Mesendoderm (in vitro differentiated cells): ENCODE measurements at regions not wholly inside any gene's neighbourhood (a gene's known extent, or its start where the extent isn't known, plus 50 kb on each side); places are given as distances from the start of the nearest gene placed in this dataset.

ENCODE experiments used
- DNase-seq: peaks from one replicate; pipeline ENCODE4 v3.0.0; 2013
- H2AK5ac ChIP-seq: 2 replicates; pipeline ENCODE4 v1.6.1; 2013; ENCODE audit warnings: low read length, inconsistent platforms
- H2BK120ac ChIP-seq: 2 replicates; pipeline ENCODE4 v1.6.1; 2013; ENCODE audit warnings: low read depth, mild to moderate bottlenecking, low read length, moderate library complexity, mixed read lengths
- H2BK15ac ChIP-seq: replicated peaks from 2 replicates; pipeline ENCODE4 v1.6.1; 2013; ENCODE audit warnings: low read depth, mild to moderate bottlenecking, moderate library complexity
- H2BK5ac ChIP-seq: 2 replicates; pipeline ENCODE4 v1.6.1; 2013; ENCODE audit warnings: low read length, inconsistent platforms
- H3K18ac ChIP-seq: 2 replicates; pipeline ENCODE4 v1.6.1; 2013; ENCODE audit warnings: mild to moderate bottlenecking, low read length, mixed read lengths
- H3K23ac ChIP-seq: one replicate; pipeline ENCODE4 v1.6.1; 2013; ENCODE audit warnings: low read length
- H3K27ac ChIP-seq: 2 replicates; pipeline ENCODE4 v1.5.1; 2013; ENCODE audit warnings: low read depth, mild to moderate bottlenecking, inconsistent platforms, low read length, moderate library complexity
- H3K27me3 ChIP-seq: 2 replicates; pipeline ENCODE4 v1.6.1; 2013; ENCODE audit warnings: low read length, control low read depth, mild to moderate bottlenecking, inconsistent platforms; ENCODE audit not compliant: insufficient read depth, poor library complexity
- H3K36me3 ChIP-seq: 2 replicates; pipeline ENCODE4 v1.6.1; 2013; ENCODE audit warnings: low read length, inconsistent platforms; ENCODE audit not compliant: control insufficient read depth, insufficient read depth
- H3K4ac ChIP-seq: one replicate; pipeline ENCODE4 v1.6.1; 2013; ENCODE audit warnings: low read depth, mild to moderate bottlenecking, low read length, moderate library complexity
- H3K4me1 ChIP-seq: 2 replicates; pipeline ENCODE4 v1.6.1; 2013; ENCODE audit warnings: low read depth, low read length, inconsistent platforms; ENCODE audit not compliant: control insufficient read depth
- H3K4me2 ChIP-seq: 2 replicates; pipeline ENCODE4 v1.6.1; 2013; ENCODE audit warnings: low read length
- H3K4me3 ChIP-seq: 2 replicates; pipeline ENCODE4 v1.5.1; 2013; ENCODE audit warnings: mild to moderate bottlenecking, low read length
- H3K56ac ChIP-seq: one replicate; pipeline ENCODE4 v1.6.1; 2013; ENCODE audit warnings: low read length
- H3K79me1 ChIP-seq: 2 replicates; pipeline ENCODE4 v1.6.1; 2013; ENCODE audit warnings: low read length, inconsistent platforms
- H3K79me2 ChIP-seq: 2 replicates; pipeline ENCODE4 v1.6.1; 2013; ENCODE audit warnings: mild to moderate bottlenecking, low read length; ENCODE audit not compliant: control insufficient read depth, insufficient read depth
- H3K9ac ChIP-seq: 2 replicates; pipeline ENCODE4 v1.6.1; 2013; ENCODE audit warnings: low read length, inconsistent platforms
- H4K5ac ChIP-seq: one replicate; pipeline ENCODE4 v1.6.1; 2013; ENCODE audit warnings: low read length
- H4K8ac ChIP-seq: one replicate; pipeline ENCODE4 v1.6.1; 2013; ENCODE audit warnings: low read depth, mild to moderate bottlenecking, control low read depth, low read length, moderate library complexity
- WGBS: extraction: QIAGEN DNeasy Blood & Tissue Kit; methylation state at CpG from one replicate; pipeline ENCODE4 v1.1.7; 2013; ENCODE audit warnings: low lambda C conversion rate, missing lambda C conversion rate; ENCODE audit not compliant: insufficient coverage; ENCODE audit errors: extremely low coverage; 5-methylcytosine and 5-hydroxymethylcytosine counted together

DNA sequence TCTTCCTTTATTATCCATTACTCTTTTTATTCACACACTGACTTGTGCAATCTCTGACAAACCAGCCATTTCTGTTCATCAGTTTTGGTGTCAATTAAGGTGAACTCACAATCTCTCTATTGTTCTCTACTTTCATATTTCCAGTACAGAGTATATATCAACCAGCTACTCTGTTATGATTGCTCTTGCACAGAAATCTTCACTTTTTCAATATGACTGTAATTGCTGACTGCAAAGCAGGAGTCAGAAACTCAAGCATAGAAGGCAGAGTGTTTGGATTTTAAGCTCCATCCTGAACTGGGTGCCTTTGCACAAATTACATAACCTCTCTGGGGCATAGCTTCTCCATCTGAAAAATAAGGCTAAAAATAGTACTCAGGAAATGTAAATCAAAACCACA lies 1042.0 kb downstream of the GRM8 start:
- H3K79me2 ChIP-seq: no peaks in the 10 kb centered on the region
- no peak overlapping the region for H3K23ac ChIP-seq
- no peaks in the 10 kb centered on the region for H3K4me1 ChIP-seq
- H2AK5ac ChIP-seq: no peak overlapping the region
- H4K5ac ChIP-seq: no peak overlapping the region
- H4K8ac ChIP-seq: no peak overlapping the region
- no peak overlapping the region for H3K56ac ChIP-seq
- no peak overlapping the region for H3K4ac ChIP-seq
- H3K9ac ChIP-seq: no peak overlapping the region
- H2BK120ac ChIP-seq: no peak overlapping the region
- H3K27ac ChIP-seq: no peak overlapping the region
- H3K18ac ChIP-seq: no peak overlapping the region
- H3K27me3 ChIP-seq: no peaks in the 10 kb centered on the region
- no peaks in the 10 kb centered on the region for H3K36me3 ChIP-seq
- H3K4me3 ChIP-seq: no peak overlapping the region
- H3K79me1 ChIP-seq: no peaks in the 10 kb centered on the region
- no peak for DNase-seq
- H3K4me2 ChIP-seq: no peak overlapping the region
- H2BK5ac ChIP-seq: no peak overlapping the region
- no peak overlapping the region for H2BK15ac ChIP-seq

- Histone ChIP-seq H3K4me2 (no peak overlapping the region), H3K9ac (no peak overlapping the region), H2BK120ac (no peak overlapping the region), H3K27ac (no peak overlapping the region), H3K4me3 (no peak overlapping the region), H3K4me1 (no peaks in the 10 kb centered on the region), H3K18ac (no peak overlapping the region), H3K79me2 (no peaks in the 10 kb centered on the region), H2AK5ac (no peak overlapping the region), H3K36me3 (no peaks in the 10 kb centered on the region), H3K27me3 (no peaks in the 10 kb centered on the region), H4K8ac (no peak overlapping the region), H2BK15ac (no peak overlapping the region), H2BK5ac (no peak overlapping the region), H3K56ac (no peak overlapping the region), H3K23ac (no peak overlapping the region), H3K79me1 (no peaks in the 10 kb centered on the region), H3K4ac (no peak overlapping the region), H4K5ac (no peak overlapping the region)
- no peak for DNase-seq
- WGBS: no CpG with 5 or more reads among the region's 1 CpG
These were observed 1049.6 kb downstream of the GRM8 start for GRCh38 chr7:126203185-126203584.

DNA sequence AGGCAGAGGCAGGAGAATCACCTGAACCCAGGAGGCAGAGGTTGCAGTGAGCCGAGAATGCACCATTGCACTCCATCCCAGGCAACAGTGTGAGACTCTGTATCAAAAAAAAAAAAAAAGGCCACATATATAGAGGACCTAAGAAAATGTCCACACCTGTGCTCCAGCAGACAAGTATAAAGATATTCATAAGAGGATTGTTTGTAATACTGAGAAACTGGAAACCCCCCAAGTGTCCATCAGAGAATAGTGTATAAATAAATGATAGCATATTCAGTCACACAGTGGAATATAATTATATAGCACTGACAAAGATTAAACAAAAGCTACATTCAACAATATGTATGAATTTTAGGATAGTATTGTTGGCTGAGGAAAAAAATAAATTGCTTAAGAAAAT lies 1050.6 kb downstream of the GRM8 start:
- Histone ChIP-seq H2AK5ac (no peak overlapping the region), H3K36me3 (no peaks in the 10 kb centered on the region), H3K27ac (no peak overlapping the region), H3K4me2 (no peak overlapping the region), H3K9ac (no peak overlapping the region), H2BK120ac (no peak overlapping the region), H3K79me2 (no peaks in the 10 kb centered on the region), H2BK15ac (no peak overlapping the region), H3K27me3 (no peaks in the 10 kb centered on the region), H3K23ac (no peak overlapping the region), H3K4me1 (no peaks in the 10 kb centered on the region), H2BK5ac (no peak overlapping the region), H4K5ac (no peak overlapping the region), H3K18ac (no peak overlapping the region), H3K4ac (no peak overlapping the region), H3K56ac (no peak overlapping the region), H3K79me1 (no peaks in the 10 kb centered on the region), H4K8ac (no peak overlapping the region), H3K4me3 (no peak overlapping the region)
- WGBS: no CpG with 5 or more reads among the region's 1 CpG
- no peak for DNase-seq

DNA sequence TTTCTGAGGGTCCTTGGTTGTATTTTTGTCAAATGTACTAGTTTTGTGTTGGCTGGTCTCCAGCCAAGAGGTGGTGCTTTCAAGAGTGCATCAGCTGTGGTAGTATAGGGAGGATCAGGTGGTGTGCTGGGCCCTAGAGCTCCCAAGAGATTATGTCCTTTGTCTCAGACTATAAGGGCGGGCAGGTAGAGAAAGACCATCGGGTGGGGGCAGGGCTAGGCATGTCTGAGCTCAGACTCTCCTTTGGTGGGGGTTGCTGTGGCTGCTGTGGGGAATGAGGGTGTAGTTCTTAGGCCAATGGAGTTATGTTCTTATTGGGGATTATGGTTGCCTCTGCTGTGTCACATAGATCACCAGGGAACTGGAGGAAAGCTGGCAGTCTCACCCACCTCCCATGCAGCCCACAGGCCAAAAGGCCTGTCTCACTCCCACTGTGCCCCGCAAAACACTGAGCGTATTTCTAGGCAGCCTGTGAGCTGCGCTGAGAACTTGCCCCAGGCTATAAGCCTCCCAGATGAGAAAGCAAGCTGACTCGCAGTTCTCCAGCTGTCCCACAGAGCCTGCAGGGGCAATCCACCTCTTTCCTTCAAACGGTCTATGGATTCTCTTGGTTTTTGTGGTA lies 1066.7 kb downstream of the GRM8 start:
- Histone ChIP-seq H2BK15ac (no peak overlapping the region), H3K18ac (no peak overlapping the region), H3K27ac (peak overlapping the region; percentile 69), H3K56ac (peak overlapping the region; percentile 47), H2BK120ac (no peak overlapping the region), H4K5ac (no peak overlapping the region), H4K8ac (no peak overlapping the region), H3K9ac (no peak overlapping the region), H3K23ac (no peak overlapping the region), H3K79me1 (no peaks in the 10 kb centered on the region), H3K4me1 (no peaks in the 10 kb centered on the region), H3K4me3 (no peak overlapping the region), H3K27me3 (no peaks in the 10 kb centered on the region), H2AK5ac (no peak overlapping the region), H2BK5ac (no peak overlapping the region), H3K79me2 (no peaks in the 10 kb centered on the region), H3K4me2 (no peak overlapping the region), H3K4ac (no peak overlapping the region), H3K36me3 (no peaks in the 10 kb centered on the region)
- peak; percentile 89 for DNase-seq
- WGBS: no CpG with 5 or more reads among the region's 7 CpGs

DNA sequence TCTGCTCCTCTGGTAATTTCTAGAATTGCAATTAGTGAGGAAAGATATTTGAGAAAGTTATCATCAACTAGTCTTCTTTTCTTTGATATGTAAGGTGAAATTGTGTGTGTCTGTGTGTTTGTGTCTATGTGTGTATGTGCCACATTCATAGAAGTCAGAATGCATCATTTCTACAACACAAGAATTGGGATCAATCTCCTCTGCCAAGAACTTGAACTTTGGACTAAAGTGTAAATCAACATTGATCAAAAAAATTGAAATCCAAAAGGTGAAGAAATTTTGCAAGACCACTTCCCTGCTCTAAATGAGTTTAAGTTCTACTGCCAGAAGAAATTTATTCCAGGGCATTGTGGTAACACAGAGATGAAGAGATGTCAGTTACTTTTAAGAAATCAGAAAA lies 1072.8 kb downstream of the GRM8 start:
- no peak overlapping the region for H2BK5ac ChIP-seq
- H3K4me3 ChIP-seq: no peak overlapping the region
- no peak overlapping the region for H3K23ac ChIP-seq
- H3K4ac ChIP-seq: no peak overlapping the region
- no peak for DNase-seq
- no peak overlapping the region for H3K56ac ChIP-seq
- H2BK120ac ChIP-seq: no peak overlapping the region
- no peak overlapping the region for H2AK5ac ChIP-seq
- no peaks in the 10 kb centered on the region for H3K79me2 ChIP-seq
- no peaks in the 10 kb centered on the region for H3K36me3 ChIP-seq
- H3K4me2 ChIP-seq: no peak overlapping the region
- H3K18ac ChIP-seq: no peak overlapping the region
- no peaks in the 10 kb centered on the region for H3K27me3 ChIP-seq
- no peak overlapping the region for H2BK15ac ChIP-seq
- H3K4me1 ChIP-seq: no peaks in the 10 kb centered on the region
- no peak overlapping the region for H3K27ac ChIP-seq
- no peaks in the 10 kb centered on the region for H3K79me1 ChIP-seq
- H4K8ac ChIP-seq: no peak overlapping the region
- H3K9ac ChIP-seq: no peak overlapping the region
- no peak overlapping the region for H4K5ac ChIP-seq

- Histone ChIP-seq H2BK5ac (no peak overlapping the region), H3K9ac (no peak overlapping the region), H3K4me1 (no peaks in the 10 kb centered on the region), H2BK15ac (no peak overlapping the region), H3K4ac (no peak overlapping the region), H2AK5ac (no peak overlapping the region), H3K4me2 (no peak overlapping the region), H4K5ac (no peak overlapping the region), H3K27me3 (no peaks in the 10 kb centered on the region), H4K8ac (no peak overlapping the region), H3K79me1 (no peaks in the 10 kb centered on the region), H2BK120ac (no peak overlapping the region), H3K36me3 (no peaks in the 10 kb centered on the region), H3K23ac (no peak overlapping the region), H3K79me2 (no peaks in the 10 kb centered on the region), H3K4me3 (no peak overlapping the region), H3K18ac (no peak overlapping the region), H3K27ac (no peak overlapping the region), H3K56ac (no peak overlapping the region)
- no peak for DNase-seq
These were observed 1073.9 kb downstream of the GRM8 start for GRCh38 chr7:126178865-126179264.
